GM18520 (cell line): ENCODE measurements at regions not wholly inside any gene's neighbourhood (a gene's known extent, or its start where the extent isn't known, plus 50 kb on each side); places are given as distances from the start of the nearest gene placed in this dataset.

Source experiments
- ATAC-seq: cut with Tn5 transposase; IDR thresholded peaks from one replicate; pipeline ENCODE4 v1.9.1; 2021; ENCODE audit not compliant: unreplicated experiment

- ATAC-seq = no peak
These were observed 51.1 kb upstream of the BEGAIN start for GRCh38 chr14:100638211-100638855.

- no peak for ATAC-seq
These were observed 52.1 kb upstream of the BEGAIN start for GRCh38 chr14:100639280-100639679.

- peak; percentile 74 for ATAC-seq
These were observed 53.5 kb upstream of the BEGAIN start for GRCh38 chr14:100640471-100641273.

GRCh38 chr14:100641274-100641860 is 54.1 kb upstream of the BEGAIN start:
- no peak for ATAC-seq

GRCh38 chr14:100643426-100643825 is 56.2 kb upstream of the BEGAIN start:
- no peak for ATAC-seq

GRCh38 chr14:100644383-100644782 is 57.2 kb upstream of the BEGAIN start:
- no peak for ATAC-seq

GRCh38 chr14:100644784-100645183 is 57.6 kb upstream of the BEGAIN start:
- ATAC-seq = no peak

- no peak for ATAC-seq
These were observed 58.2 kb upstream of the BEGAIN start for GRCh38 chr14:100645196-100645981.

GRCh38 chr14:100645982-100646314 is 58.7 kb upstream of the BEGAIN start:
- ATAC-seq = no peak

GRCh38 chr14:100648474-100649172 is 61.4 kb upstream of the BEGAIN start:
- ATAC-seq = no peak

GRCh38 chr14:100649173-100649519 is 61.9 kb upstream of the BEGAIN start:
- no peak for ATAC-seq

GRCh38 chr14:100651999-100652508 is 64.8 kb upstream of the BEGAIN start:
- ATAC-seq = no peak

GRCh38 chr14:100652744-100653143 is 65.5 kb upstream of the BEGAIN start:
- ATAC-seq = no peak

GRCh38 chr14:100653409-100653808 is 66.2 kb upstream of the BEGAIN start:
- ATAC-seq = no peak

GRCh38 chr14:100654025-100654813 is 67.0 kb upstream of the BEGAIN start:
- ATAC-seq = no peak

- no peak for ATAC-seq
These were observed 67.9 kb upstream of the BEGAIN start for GRCh38 chr14:100654814-100655740.

GRCh38 chr14:100655741-100656085 is 68.5 kb upstream of the BEGAIN start:
- no peak for ATAC-seq

GRCh38 chr14:100656996-100657395 is 69.7 kb upstream of the DLK1 start:
- no peak for ATAC-seq

GRCh38 chr14:100657780-100658179 is 68.9 kb upstream of the DLK1 start:
- no peak for ATAC-seq
